ENCODE measurements at regions not wholly inside any gene's neighbourhood (a gene's known extent, or its start where the extent isn't known, plus 50 kb on each side); places are given as distances from the start of the nearest gene placed in this dataset.

DNA sequence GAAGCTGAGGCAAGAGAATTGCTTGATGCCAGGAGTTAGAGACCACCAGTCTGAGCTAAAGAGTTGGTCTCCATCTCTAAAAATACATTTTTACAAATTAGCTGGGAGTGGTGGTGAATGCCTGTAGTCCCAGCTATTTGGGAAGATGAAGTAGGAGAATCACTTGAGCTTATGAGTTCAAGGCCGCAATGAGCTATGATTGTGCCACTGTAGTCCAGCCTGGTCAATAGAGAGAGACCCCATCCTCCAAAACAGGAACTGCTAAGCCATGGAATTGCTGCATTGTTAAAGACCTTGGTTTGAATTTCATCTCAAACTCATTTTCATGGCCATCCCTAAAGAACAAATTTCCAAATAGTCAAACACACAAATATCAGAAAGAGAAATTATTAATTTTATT, 113.9 kb upstream of the AGTR1 start:
- in situ Hi-C loops (cut with HindIII; ENCODE audit: low pct_unique_long_range_greater_than_20kb, low sequenced_read_pairs) (no loop called here), intact Hi-C loops (cut with micrococcal nuclease; ENCODE audit: unreplicated experiment) (no loop called here)
- DNase-seq (ENCODE audit: low read depth, low spot score): no peak
- ATAC-seq: no peak
- no peak overlapping the region for H3K4me3 ChIP-seq (ENCODE audit: low read depth in 2 of 2, low read length in 2 of 2)
- TF ChIP-seq POLR2AphosphoS5 (IDR thresholded peaks at IDR 0.05; ENCODE audit: low read depth, low read length): no peak
- H3K9me3 ChIP-seq (ENCODE audit: control insufficient read depth, insufficient read depth, low read depth, low read length): no peaks in the 10 kb centered on the region
- no peaks in the 10 kb centered on the region for H3K36me3 ChIP-seq (ENCODE audit: control insufficient read depth, insufficient read depth, low read length)
- H3K27me3 ChIP-seq (ENCODE audit: control insufficient read depth, insufficient read depth, low read length): no peaks in the 10 kb centered on the region
- CTCF ChIA-PET: no interaction called here
- BruUV-seq (replicated peaks): no TSS peak
- POLR2A ChIA-PET: no interaction called here
- H3K27ac ChIP-seq (ENCODE audit: low read length): no peak overlapping the region
- no peaks in the 10 kb centered on the region for H3K4me1 ChIP-seq (ENCODE audit: control insufficient read depth, insufficient read depth, low read length)

- TF ChIP-seq CTCF (IDR thresholded peaks at IDR 0.05) (no peak), POLR2AphosphoS5 (IDR thresholded peaks at IDR 0.05; ENCODE audit: low read depth, low read length) (no peak), REST (IDR thresholded peaks at IDR 0.05; ENCODE audit: insufficient read depth in 1 of 2, low read depth in 2 of 2, low read length in 1 of 2) (no peak), SIN3A (IDR thresholded peaks at IDR 0.05; ENCODE audit: borderline replicate concordance, insufficient read depth, low read depth, low read length) (no peak), TCF7L2 (IDR thresholded peaks at IDR 0.05; ENCODE audit: low read depth, low read length) (no peak)
- Histone ChIP-seq H3K4me1 (ENCODE audit: control insufficient read depth, insufficient read depth, low read length) (no peaks in the 10 kb centered on the region), H3K9me3 (ENCODE audit: control insufficient read depth, insufficient read depth, low read depth, low read length) (no peaks in the 10 kb centered on the region), H3K36me3 (ENCODE audit: control insufficient read depth, insufficient read depth, low read length) (no peaks in the 10 kb centered on the region), H3K27ac (ENCODE audit: low read length) (no peak overlapping the region), H3K27me3 (ENCODE audit: control insufficient read depth, insufficient read depth, low read length) (no peaks in the 10 kb centered on the region), H3K4me3 (ENCODE audit: low read depth in 2 of 2, low read length in 2 of 2) (no peak overlapping the region)
- no peak for ATAC-seq
- DNase-seq (ENCODE audit: low read depth, low spot score): no peak
- ChIA-PET POLR2A (no interaction called here), CTCF (no interaction called here)
- intact Hi-C loops (cut with micrococcal nuclease; ENCODE audit: unreplicated experiment): no loop called here
- no TSS peak for BruUV-seq (replicated peaks)
- in situ Hi-C loops (cut with HindIII; ENCODE audit: low pct_unique_long_range_greater_than_20kb, low sequenced_read_pairs): no loop called here
Observed at GRCh38 chr3:148584438-148584837, 113.3 kb upstream of the AGTR1 start.

- POLR2A ChIA-PET: interaction anchor here (0.6 kb wide), 1 partner anchor 120 kb away, joined by 6 read pairs; no protein-coding TSS in a partner anchor
- CTCF ChIA-PET: no interaction called here
- H3K27me3 ChIP-seq (ENCODE audit: control insufficient read depth, insufficient read depth, low read length): no peaks in the 10 kb centered on the region
- no peak for ATAC-seq
- intact Hi-C loops (cut with micrococcal nuclease; ENCODE audit: unreplicated experiment) (no loop called here), in situ Hi-C loops (cut with HindIII; ENCODE audit: low pct_unique_long_range_greater_than_20kb, low sequenced_read_pairs) (no loop called here)
- H3K4me3 ChIP-seq (ENCODE audit: low read depth in 2 of 2, low read length in 2 of 2): no peak overlapping the region
- H3K9me3 ChIP-seq (ENCODE audit: control insufficient read depth, insufficient read depth, low read depth, low read length): no peaks in the 10 kb centered on the region
- no peak for DNase-seq (ENCODE audit: low read depth, low spot score)
- no peak overlapping the region for H3K27ac ChIP-seq (ENCODE audit: low read length)
- no peak for TF ChIP-seq CTCF (IDR thresholded peaks at IDR 0.05)
- no peak for TF ChIP-seq POLR2AphosphoS5 (IDR thresholded peaks at IDR 0.05; ENCODE audit: low read depth, low read length)
- no peak for TF ChIP-seq REST (IDR thresholded peaks at IDR 0.05; ENCODE audit: insufficient read depth in 1 of 2, low read depth in 2 of 2, low read length in 1 of 2)
- TF ChIP-seq SIN3A (IDR thresholded peaks at IDR 0.05; ENCODE audit: borderline replicate concordance, insufficient read depth, low read depth, low read length): no peak
- no peak for TF ChIP-seq TCF7L2 (IDR thresholded peaks at IDR 0.05; ENCODE audit: low read depth, low read length)
- H3K36me3 ChIP-seq (ENCODE audit: control insufficient read depth, insufficient read depth, low read length): no peaks in the 10 kb centered on the region
- H3K4me1 ChIP-seq (ENCODE audit: control insufficient read depth, insufficient read depth, low read length): no peaks in the 10 kb centered on the region
- no TSS peak for BruUV-seq (replicated peaks)
Observed at GRCh38 chr3:148585671-148586379, 111.9 kb upstream of the AGTR1 start.

Measured in Panc1 (cell line).